ENCODE measurements at regions not wholly inside any gene's neighbourhood (a gene's known extent, or its start where the extent isn't known, plus 50 kb on each side); places are given as distances from the start of the nearest gene placed in this dataset.
A peak's percentile ranks its signal among the peaks of the same experiment; 100 is the strongest.

DNA sequence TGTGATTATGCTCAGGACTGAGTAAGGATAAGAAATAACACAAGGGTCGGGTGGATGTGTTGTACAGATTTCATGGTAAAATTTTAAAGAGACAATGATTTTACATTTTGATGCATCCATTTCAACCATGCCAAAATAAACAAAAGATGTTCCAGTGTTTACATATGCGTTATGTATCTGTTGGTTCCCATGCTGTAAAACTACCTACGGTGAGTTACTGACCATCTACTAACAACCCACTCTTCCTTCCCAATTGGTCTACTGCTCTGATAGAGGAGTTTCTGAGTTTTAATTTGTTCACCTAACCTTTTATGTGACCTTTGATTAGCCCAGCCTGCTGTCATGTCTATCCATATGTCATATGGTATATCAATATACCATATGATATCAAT lies 1697.1 kb downstream of the MAT2B start:
- TF ChIP-seq, protein P1, sequence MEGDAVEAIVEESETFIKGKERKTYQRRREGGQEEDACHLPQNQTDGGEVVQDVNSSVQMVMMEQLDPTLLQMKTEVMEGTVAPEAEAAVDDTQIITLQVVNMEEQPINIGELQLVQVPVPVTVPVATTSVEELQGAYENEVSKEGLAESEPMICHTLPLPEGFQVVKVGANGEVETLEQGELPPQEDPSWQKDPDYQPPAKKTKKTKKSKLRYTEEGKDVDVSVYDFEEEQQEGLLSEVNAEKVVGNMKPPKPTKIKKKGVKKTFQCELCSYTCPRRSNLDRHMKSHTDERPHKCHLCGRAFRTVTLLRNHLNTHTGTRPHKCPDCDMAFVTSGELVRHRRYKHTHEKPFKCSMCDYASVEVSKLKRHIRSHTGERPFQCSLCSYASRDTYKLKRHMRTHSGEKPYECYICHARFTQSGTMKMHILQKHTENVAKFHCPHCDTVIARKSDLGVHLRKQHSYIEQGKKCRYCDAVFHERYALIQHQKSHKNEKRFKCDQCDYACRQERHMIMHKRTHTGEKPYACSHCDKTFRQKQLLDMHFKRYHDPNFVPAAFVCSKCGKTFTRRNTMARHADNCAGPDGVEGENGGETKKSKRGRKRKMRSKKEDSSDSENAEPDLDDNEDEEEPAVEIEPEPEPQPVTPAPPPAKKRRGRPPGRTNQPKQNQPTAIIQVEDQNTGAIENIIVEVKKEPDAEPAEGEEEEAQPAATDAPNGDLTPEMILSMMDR (IDR thresholded peaks at IDR 0.05; ENCODE audit: extremely low read depth, missing control alignments): no peak
- DNase-seq (ENCODE audit: low spot score): no peak

DNA sequence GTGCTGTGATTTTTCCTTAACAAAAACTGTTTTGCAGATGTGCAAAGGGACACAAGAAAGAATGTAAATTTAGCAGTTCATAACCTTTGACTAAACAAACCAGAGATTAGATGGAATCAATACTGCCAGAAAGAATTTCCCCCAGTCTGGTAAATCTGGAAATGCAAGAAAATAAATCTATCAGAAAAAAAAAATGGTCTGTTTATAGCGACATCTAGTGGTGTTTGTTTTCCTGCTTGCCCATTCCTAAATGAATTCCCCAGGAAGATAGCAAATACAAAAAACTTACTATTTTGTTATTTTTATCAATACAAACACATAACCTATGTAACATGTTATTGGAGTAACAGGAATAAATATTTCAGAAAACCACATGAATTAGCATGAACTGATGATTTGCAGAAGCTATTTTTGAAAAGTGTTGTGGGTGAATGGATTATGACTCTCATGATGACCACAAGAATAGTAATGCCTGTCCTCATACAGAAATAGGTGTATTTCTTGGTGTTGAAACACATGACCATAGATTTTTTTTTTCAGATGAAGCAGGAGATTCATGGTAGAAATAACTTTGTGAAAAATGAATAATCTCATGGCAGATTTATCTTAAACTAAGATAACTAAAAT lies 1703.8 kb downstream of the MAT2B start:
- TF ChIP-seq, protein P1 (IDR thresholded peaks at IDR 0.05; ENCODE audit: extremely low read depth, missing control alignments): peak; percentile 17

DNA sequence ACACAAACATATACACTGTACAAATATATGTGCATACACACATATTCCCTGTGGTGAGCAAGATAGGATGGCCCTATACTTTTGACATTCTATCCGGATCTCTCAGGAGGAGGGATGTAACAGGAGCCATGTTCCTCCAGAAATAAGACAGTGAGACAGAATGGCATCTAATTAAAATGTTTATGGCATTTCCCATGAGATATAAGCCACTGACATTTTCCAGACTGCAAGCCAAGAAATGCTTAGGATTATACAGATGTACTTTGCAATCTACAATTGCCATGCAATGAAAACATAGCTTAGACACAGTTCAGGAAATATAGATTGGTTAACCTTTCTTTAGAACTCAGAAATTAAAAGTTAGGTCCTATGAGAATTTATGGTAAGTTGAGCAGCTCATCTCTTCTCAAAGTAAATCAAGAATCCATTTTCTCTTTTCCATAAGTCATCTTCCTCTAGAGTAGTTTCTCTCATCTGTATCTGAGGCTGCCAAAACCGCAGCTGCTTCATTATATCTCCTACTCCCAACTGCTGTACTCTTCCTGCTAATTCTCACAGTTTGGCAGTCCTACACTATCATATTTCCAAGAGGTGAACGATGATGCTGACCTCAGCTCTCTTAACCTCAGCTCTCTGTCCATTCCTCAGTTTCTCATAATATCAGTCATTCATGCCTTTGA lies 1719.1 kb downstream of the MAT2B start:
- no peak for DNase-seq (ENCODE audit: low spot score)
- TF ChIP-seq, protein P1 (IDR thresholded peaks at IDR 0.05; ENCODE audit: extremely low read depth, missing control alignments): no peak

More for the DNA sequence above, 1703.8 kb downstream of the MAT2B start:
- peak; percentile 11 for DNase-seq (ENCODE audit: low spot score)

DNA sequence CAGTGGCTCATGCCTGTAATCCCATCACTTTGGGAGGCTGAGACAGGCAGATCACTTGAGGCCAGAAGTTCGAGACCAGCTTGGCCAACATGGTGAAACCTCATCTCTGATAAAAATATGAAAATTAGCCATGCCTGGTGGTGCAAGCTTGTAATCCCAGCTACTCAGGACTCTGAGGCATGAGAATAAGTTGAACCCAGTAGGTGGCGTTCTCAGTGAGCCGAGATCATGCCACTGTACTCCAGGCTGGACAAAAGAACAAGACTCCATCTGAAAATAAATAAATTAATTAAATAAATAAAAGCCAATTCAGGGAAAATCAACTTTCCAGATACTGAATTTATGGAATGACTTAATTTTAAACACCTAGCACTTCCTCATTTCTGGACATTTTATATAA lies 1722.1 kb downstream of the MAT2B start:
- TF ChIP-seq, protein P1 (IDR thresholded peaks at IDR 0.05; ENCODE audit: extremely low read depth, missing control alignments): no peak
- no peak for DNase-seq (ENCODE audit: low spot score)

DNA sequence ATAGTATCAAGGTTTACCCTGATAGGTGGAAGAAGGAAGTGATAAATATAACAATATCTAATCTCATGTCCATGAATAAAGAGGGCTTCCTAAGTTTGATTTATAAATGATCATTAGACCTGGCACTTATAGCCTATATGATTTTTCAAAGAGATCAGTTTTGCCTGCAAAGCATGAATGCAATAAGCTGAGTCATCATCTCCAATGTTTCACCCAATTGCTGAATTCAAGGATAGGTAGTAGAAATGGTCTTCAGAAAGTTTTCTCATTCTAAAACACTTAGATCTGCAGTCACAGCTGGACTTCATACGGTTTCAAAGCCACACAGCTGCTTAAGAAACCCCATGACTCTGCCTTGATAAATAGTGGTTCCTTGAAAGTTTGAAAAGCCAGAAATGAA lies 1722.8 kb downstream of the MAT2B start:
- TF ChIP-seq, protein P1 (IDR thresholded peaks at IDR 0.05; ENCODE audit: extremely low read depth, missing control alignments): no peak
- DNase-seq (ENCODE audit: low spot score): no peak

DNA sequence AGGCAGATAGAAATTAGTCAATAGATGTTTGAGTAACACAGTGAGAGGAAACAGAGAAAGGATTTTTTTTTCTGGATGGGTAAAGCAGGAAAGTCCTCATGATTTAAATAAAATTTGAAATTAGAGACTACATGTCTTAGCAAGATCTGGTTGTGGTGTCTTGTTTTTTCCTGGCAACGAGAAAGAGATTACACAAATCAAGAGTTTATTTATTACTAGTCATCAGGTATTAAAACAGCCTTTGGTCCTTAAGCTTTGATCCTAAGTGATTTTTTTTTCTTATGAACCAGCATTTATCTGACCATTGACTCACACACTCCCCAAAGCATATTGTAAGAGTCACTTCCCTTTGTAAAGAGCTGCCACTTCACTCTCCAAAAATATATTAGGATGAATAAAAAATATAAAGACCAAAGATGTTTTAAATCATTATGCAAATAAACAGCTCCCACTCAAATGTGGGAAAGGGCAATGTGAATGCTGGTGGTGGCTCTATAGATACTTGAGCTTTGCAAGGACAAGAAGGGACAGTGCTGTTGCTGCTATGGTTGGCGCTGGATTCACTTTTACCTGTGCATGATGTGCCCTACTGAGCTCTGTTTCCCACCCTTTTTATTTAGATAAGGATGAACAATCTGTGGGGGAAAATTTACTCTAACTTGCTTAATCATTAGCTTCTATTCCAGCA lies 1726.5 kb downstream of the MAT2B start:
- no peak for DNase-seq (ENCODE audit: low spot score)
- TF ChIP-seq, protein P1 (IDR thresholded peaks at IDR 0.05; ENCODE audit: extremely low read depth, missing control alignments): no peak

DNA sequence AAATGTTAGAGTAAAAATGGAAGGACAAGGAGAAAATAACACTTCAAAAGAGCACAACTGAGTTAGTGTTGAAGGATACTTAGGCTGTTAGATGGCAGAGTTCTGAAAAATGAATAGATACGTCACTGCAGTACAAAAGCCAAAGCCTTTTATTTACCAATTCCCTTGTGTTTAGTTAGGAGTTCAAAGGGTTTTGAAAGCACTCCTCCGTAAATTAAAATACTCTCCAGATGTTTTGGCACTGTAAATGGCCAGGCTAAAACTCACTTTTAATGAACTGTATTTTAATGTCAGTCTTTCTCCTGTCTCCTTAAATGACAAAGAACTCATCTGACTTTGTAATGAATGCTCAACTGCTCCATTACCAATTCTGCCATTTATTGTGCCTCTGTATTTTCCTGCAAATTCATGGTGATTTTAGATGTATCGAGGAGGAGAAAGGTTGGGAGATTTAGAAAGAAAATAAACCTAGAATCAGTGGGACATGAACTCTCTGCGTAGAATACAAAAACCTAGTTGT lies 1727.2 kb downstream of the MAT2B start:
- no peak for DNase-seq (ENCODE audit: low spot score)

More for the DNA sequence above, 1727.2 kb downstream of the MAT2B start:
- TF ChIP-seq, protein P1 (IDR thresholded peaks at IDR 0.05; ENCODE audit: extremely low read depth, missing control alignments): no peak
